Esophagus squamous epithelium (tissue), 5 donors: ENCODE measurements at regions not wholly inside any gene's neighbourhood (a gene's known extent, or its start where the extent isn't known, plus 50 kb on each side); places are given as distances from the start of the nearest gene placed in this dataset.

Experiments used
- DNase-seq: peaks from one replicate; lab custom pipeline; 2025; lab: John Stamatoyannopoulos, UW
- H3K27ac ChIP-seq, 4 donors: fragments of 200-600 bp; sonication (generic); one replicate each; pipeline ENCODE4 v1.5.1; 2016 to 2019; ENCODE audit warnings: mild to moderate bottlenecking in 1 of 4
- H3K27me3 ChIP-seq, 4 donors: fragments of 200-600 bp; sonication (generic); 1 replicate in 3 of 4; 2 replicates in 1 of 4; pipeline versions ENCODE4 v1.5.1 to v1.6.0; 2017 to 2021; ENCODE audit warnings: antibody characterized with exemption in 1 of 4
- H3K36me3 ChIP-seq, 3 donors: fragments of 200-600 bp; sonication (generic); one replicate each; pipeline ENCODE4 v1.5.1; 2016 to 2019
- H3K4me1 ChIP-seq, 3 donors: fragments of 200-600 bp; sonication (generic); one replicate each; pipeline ENCODE4 v1.5.1; 2017 to 2019
- H3K4me3 ChIP-seq, 4 donors: fragments of 200-600 bp; sonication (generic); 1 replicate in 3 of 4; 2 replicates in 1 of 4; pipeline ENCODE4 v1.5.1; 2016 to 2019; ENCODE audit warnings: mild to moderate bottlenecking in 2 of 4, moderate library complexity in 1 of 4
- H3K9me3 ChIP-seq, 3 donors: fragments of 200-600 bp; sonication (generic); one replicate each; pipeline ENCODE4 v1.5.1; 2016 to 2019
- POLR2A ChIP-seq, 4 donors: fragments of 450-650 bp; IDR thresholded peaks; one replicate each; pipeline ENCODE4 v1.6.1; 2017; ENCODE audit warnings: antibody characterized with exemption in 4 of 4, mild to moderate bottlenecking in 4 of 4, moderate library complexity in 3 of 4
- WGBS, 2 donors: methylation state at CpG; one replicate each; pipeline ENCODE4 v1.1.5; 2018; 5-methylcytosine and 5-hydroxymethylcytosine counted together
- intact Hi-C: fragments of 100-400 bp; cut with DNase I; formaldehyde crosslinking; loops from one replicate; pipeline ENCODE4 v1.15.0; 2022
- TF ChIP-seq, protein P1 (sequence below), 6 experiments: fragments of 450-650 bp in 4 of 6; fragments of 200-600 bp in 2 of 6; sonication (generic) in 2 of 6; IDR thresholded peaks; one replicate each; pipeline ENCODE4 v1.5.1; 2016 to 2019; ENCODE audit warnings: antibody characterized with exemption in 6 of 6, mild to moderate bottlenecking in 4 of 6, moderate library complexity in 4 of 6
- donor health status: DM: yes; HTN: yes; CAD: no.

DNA sequence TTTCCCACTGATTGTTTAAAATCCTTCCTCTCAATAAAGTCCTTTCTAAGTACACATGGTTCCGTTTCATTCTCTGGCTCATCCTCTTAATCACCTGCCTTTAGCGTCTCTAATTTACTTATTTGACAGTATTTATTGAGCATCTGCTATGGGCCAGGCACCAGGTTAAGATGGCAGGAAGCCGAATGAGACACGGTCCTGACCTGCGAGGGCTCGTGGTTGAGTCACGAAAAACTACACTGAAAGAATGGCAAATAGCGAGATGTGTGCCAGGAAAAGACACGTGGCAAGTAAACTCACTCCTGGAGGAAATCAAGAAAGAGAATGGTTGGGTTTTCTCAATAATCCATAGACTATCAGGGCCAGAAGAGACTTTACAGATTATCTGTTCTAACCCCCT is 60.9 kb downstream of the HES1 start:
- Histone ChIP-seq H3K27me3 (peaks cover 0 to 20% (median 0%) of the 10 kb centered on the region in 4 donors), H3K9me3 (no peaks in the 10 kb centered on the region), H3K4me3 (no peak overlapping the region), H3K27ac (no peak overlapping the region), H3K4me1 (peaks cover 0 to 16% (median 0%) of the 10 kb centered on the region in 3 donors), H3K36me3 (no peaks in the 10 kb centered on the region)
- no peak for DNase-seq
- TF ChIP-seq POLR2A (IDR thresholded peaks at IDR 0.05): no peak
- TF ChIP-seq, protein P1, sequence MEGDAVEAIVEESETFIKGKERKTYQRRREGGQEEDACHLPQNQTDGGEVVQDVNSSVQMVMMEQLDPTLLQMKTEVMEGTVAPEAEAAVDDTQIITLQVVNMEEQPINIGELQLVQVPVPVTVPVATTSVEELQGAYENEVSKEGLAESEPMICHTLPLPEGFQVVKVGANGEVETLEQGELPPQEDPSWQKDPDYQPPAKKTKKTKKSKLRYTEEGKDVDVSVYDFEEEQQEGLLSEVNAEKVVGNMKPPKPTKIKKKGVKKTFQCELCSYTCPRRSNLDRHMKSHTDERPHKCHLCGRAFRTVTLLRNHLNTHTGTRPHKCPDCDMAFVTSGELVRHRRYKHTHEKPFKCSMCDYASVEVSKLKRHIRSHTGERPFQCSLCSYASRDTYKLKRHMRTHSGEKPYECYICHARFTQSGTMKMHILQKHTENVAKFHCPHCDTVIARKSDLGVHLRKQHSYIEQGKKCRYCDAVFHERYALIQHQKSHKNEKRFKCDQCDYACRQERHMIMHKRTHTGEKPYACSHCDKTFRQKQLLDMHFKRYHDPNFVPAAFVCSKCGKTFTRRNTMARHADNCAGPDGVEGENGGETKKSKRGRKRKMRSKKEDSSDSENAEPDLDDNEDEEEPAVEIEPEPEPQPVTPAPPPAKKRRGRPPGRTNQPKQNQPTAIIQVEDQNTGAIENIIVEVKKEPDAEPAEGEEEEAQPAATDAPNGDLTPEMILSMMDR (IDR thresholded peaks at IDR 0.05): no peak
- intact Hi-C loops: no loop called here
- WGBS, 2 donors: 39 to 52% methylated on average over 8 to 9 of the region's 9 CpGs

DNA sequence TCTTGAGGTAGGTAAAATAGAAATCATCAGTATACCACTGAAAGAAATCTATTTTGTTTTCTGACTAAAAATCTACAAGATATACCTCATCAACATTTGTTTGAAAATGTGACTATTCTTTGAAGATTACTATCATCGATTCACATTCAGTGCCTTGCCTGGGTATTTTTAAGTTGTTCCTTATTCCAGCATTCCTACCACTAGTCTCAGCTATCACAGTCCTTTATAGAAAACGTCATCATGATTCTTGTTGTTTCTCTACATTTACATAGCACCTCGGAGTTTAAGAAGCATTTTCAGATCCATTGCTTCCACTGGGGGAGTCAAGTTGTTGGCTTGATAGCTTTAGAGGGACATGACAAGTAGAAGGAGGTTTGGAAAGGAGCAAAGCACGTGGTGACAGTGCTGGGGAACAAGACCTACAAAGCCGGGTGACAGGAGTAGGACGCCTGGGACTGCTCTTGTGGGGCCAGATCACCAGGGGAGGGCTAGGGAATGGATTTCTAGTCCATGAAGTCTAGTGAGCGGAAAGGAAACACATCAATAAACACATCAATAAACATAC is 61.5 kb downstream of the HES1 start:
- 84 to 89% methylated on average over 7 of the region's 7 CpGs for WGBS, 2 donors
- intact Hi-C loops: no loop called here
- no peak for DNase-seq
- TF ChIP-seq, protein P1 (IDR thresholded peaks at IDR 0.05): no peak
- no peak for TF ChIP-seq POLR2A (IDR thresholded peaks at IDR 0.05)
- Histone ChIP-seq H3K9me3 (no peaks in the 10 kb centered on the region), H3K27ac (no peak overlapping the region), H3K4me1 (peaks cover 0 to 16% (median 0%) of the 10 kb centered on the region in 3 donors), H3K27me3 (peaks cover 0 to 23% (median 0%) of the 10 kb centered on the region in 4 donors), H3K36me3 (no peaks in the 10 kb centered on the region), H3K4me3 (no peak overlapping the region)

DNA sequence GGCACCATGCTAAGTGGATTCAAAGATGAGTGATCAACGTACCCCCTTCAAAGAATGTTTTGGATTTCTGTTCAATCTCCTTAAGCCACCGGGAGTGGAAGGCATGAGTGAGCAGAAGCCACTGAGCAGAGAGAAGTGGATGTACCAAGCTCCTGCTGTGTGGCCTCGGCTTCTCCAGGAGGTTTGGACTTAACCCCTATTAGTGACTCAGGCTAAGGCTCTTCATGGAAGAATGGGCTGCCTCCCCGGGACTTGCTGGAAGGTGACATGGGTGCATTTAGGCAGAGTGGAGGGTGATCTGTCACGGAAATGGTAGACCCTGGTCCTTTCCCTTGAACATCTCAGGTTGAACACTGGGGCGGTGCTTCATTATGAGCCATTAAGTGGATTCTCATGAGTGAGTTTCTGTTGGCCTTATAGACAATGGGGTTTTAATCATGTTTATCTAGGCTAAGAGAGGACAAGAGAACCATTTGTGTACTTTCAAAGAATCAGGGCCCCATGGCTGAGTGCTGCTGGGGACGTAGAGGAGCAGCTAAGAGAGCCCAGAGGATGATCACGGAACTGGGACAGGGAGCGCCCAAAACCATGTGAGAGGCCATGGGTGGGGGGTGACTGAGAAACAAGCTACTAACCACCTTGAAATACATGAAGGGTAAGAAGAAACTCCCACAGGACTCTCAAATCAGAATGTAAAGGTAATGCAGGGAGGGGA is 62.2 kb downstream of the HES1 start:
- intact Hi-C loops: no loop called here
- WGBS, 2 donors: 90 to 94% methylated on average over 8 to 9 of the region's 9 CpGs
- H3K4me3 ChIP-seq: no peak overlapping the region

DNA sequence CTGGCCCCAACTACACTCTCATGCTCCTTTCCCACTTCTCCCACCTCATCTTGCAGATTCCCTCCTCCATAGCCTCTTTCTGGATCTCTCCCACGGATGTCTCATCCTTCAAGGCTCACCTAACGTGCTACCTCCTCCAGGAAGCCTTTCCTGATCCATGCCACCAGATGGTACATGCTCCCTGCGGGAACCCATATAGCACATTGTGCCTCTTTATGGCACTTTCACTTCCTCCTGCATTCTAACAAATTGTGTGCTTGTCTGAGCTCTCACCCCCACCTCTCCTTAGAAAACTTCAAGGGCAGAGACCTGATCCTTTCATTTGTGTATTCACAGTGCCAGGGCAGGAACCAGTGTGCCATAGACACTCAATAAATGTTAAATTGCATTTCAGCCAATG is 63.0 kb downstream of the HES1 start:
- 80 to 87% methylated on average over 3 of the region's 3 CpGs for WGBS, 2 donors
- TF ChIP-seq, protein P1 (IDR thresholded peaks at IDR 0.05): no peak
- no peak for TF ChIP-seq POLR2A (IDR thresholded peaks at IDR 0.05)
- no peak for DNase-seq
- Histone ChIP-seq H3K9me3 (no peaks in the 10 kb centered on the region), H3K36me3 (no peaks in the 10 kb centered on the region), H3K27me3 (peaks cover 0 to 37% (median 0%) of the 10 kb centered on the region in 4 donors), H3K4me3 (no peak overlapping the region), H3K4me1 (peaks cover 0 to 22% (median 3%) of the 10 kb centered on the region in 3 donors), H3K27ac (no peak overlapping the region)
- intact Hi-C loops: no loop called here

More for the DNA sequence above, 62.2 kb downstream of the HES1 start:
- Histone ChIP-seq H3K9me3 (no peaks in the 10 kb centered on the region), H3K36me3 (no peaks in the 10 kb centered on the region), H3K4me1 (peaks cover 0 to 16% (median 0%) of the 10 kb centered on the region in 3 donors), H3K27ac (no peak overlapping the region), H3K27me3 (peaks cover 0 to 29% (median 0%) of the 10 kb centered on the region in 4 donors)
- no peak for TF ChIP-seq POLR2A (IDR thresholded peaks at IDR 0.05)
- TF ChIP-seq, protein P1 (IDR thresholded peaks at IDR 0.05): no peak
- DNase-seq: no peak

DNA sequence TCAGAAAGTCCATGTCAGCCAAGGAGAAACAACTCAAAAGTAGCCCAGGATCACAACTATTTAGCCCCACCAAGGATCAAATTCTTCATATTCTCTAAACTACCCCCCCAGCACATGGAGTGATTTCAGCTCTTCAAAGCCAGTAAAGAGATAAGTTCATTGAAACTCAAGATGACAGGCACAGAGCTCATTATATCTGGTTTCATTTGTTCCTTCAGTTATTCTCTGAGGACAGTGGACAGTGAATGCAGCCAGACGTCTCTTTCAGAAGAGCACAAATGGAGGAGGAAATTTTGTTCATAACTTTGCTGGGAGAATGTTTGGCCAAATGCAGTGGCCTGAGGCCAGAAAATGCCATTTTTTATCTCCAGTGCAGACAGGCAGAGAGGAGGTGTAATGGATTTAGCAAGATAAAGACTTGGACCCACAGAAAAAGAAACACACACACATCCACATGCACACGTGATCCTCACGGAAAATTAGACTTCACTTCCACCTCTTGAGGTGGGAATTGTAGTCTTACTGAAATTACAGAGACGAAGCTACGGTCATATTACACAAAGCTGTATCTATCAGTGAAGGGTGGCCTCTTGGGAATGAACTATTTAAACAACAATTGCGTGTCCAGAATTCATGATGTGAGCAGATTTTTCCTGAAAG is 64.6 kb downstream of the HES1 start:
- WGBS, 2 donors: 66 to 75% methylated on average over 6 of the region's 6 CpGs
- H3K4me3 ChIP-seq: no peak overlapping the region
- TF ChIP-seq, protein P1 (IDR thresholded peaks at IDR 0.05): no peak
- no peak for TF ChIP-seq POLR2A (IDR thresholded peaks at IDR 0.05)
- intact Hi-C loops: no loop called here
- no peaks in the 10 kb centered on the region for H3K36me3 ChIP-seq
- DNase-seq: no peak
- H3K27ac ChIP-seq: no peak overlapping the region
- peaks cover 0 to 48% (median 0%) of the 10 kb centered on the region in 4 donors for H3K27me3 ChIP-seq
- peaks cover 0 to 27% (median 3%) of the 10 kb centered on the region in 3 donors for H3K4me1 ChIP-seq
- no peaks in the 10 kb centered on the region for H3K9me3 ChIP-seq
